ENCODE measurements at regions not wholly inside any gene's neighbourhood (a gene's known extent, or its start where the extent isn't known, plus 50 kb on each side); places are given as distances from the start of the nearest gene placed in this dataset.
"Not testable (repeated sequence)": the region's sequence is repeated elsewhere in the genome, so short reads cannot be mapped to it uniquely, and the experiment has no call there.

DNA sequence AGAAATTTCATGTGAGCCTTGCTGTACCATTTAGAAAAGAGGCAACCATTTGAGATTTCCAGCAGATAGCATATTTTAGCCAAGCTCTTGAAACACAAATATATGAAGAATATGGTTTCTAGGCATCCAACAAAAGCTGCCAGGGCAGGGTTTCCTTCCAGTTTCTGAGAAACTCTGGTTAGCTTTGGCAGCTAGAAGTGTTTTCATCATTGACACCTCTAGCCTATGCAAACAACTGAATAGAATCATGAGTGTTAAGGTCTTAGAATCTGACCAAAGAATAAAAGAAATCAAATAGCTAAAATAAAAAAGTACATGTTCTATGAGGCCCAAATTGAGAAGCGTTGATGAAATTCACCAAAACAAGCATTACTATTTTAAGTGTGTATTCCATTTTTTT, 188.1 kb downstream of the TMEM167A start:
- DNase-seq (ENCODE audit: low spot score) = no peak

DNA sequence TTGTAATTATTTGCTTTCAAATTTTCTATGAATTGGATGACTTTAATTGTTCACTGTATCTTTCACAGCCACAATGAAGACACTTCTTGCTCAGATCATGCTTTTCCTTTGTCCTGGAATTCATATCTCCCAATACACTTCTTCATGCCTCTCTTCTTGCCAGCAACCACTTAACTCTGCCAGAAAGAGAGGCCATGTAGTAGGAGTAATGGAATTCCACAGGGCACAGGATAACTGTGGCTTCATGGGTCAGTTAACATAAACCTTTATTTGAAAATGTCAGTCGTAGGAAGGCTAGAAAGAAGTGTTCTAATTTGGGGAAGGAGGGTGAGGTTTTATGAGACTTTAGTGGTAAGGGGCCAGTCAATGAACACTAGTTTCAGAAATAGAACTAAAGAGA, 190.3 kb downstream of the TMEM167A start:
- DNase-seq (ENCODE audit: low spot score) = no peak

DNA sequence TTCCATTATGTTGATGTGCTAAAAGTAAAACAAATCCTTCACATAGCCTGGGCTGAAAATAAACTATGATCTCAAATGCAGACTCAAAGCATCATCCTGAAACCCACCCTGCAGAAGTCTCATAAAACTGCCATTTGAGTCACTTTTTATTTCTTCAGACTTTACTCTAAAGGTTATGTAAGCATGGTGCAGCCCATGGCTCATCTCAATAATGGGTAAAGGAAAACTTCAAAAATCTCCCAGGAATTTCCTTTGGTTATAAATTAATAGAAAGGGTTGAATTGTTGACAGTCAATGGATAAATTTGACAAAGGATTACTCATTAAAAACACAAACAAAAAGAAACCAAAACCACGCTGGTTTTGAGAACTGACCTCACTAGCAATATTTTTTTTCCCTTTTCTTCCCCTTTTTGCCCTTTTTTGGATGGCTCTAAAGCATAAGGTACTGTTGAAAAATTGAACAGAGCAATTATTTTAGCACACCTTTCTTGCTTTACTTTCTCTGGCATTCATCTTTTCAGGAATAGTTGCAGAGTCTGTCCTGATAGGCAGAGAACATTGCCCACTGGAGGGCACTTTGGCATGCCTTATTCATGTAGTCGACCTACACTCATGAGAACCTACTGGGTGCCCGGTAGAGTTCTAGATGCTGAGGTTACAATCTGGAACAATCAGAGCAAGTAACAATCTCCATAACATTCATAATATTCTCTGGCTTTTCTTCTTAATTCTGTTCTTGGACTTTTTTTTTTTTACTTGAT, 191.4 kb downstream of the TMEM167A start:
- peak; percentile 37 for DNase-seq (ENCODE audit: low spot score)

DNA sequence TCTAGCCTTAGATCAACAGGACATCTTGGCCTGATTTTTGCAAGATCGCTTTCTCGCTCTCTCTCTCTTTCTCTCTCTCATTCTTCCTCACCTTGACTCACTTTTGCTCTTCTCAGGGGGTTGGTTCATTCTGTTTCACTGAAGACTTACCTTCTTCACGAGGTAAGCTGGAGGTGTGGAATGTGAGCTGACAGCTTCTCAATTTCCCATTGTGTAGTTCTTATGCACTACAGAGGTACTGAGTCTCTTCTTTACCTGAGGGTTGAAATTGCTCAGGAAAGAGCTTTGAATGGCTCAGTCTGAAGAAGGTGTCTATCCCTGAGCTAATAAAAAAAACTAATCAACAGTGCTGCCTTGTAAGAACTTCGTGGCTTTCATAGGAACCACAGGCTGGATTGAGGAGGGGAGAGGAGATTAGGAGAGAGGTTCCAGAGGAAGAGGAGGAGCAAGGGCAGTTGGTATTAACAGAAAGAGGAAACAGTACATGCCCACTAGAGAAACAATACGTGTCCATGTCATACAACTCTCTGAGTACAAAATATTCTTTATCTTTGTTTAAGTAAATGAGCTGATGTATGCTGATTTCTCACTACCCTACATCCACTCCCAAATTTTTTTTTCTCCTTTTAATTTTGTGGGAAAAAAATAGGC, 192.2 kb downstream of the TMEM167A start:
- DNase-seq (ENCODE audit: low spot score) = no peak

DNA sequence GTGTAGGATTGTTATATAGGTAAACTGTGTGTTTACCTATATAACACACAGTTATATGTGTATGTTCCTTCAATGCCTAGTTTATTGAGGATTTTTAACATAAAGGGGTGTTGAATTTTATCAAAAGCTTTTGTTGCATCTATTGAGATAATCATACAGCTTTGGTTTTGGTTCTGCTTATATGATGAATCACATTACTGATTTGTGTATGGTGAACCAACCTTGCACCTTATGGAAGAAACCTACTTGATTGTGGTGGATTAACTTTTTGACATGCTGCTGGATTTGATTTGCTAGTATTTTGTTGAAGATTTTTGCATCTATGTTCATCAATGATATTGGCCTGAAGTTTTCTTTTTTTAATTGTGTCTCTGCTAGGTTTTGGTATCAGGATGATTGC, 194.9 kb downstream of the TMEM167A start:
- no peak for DNase-seq (ENCODE audit: low spot score)

DNA sequence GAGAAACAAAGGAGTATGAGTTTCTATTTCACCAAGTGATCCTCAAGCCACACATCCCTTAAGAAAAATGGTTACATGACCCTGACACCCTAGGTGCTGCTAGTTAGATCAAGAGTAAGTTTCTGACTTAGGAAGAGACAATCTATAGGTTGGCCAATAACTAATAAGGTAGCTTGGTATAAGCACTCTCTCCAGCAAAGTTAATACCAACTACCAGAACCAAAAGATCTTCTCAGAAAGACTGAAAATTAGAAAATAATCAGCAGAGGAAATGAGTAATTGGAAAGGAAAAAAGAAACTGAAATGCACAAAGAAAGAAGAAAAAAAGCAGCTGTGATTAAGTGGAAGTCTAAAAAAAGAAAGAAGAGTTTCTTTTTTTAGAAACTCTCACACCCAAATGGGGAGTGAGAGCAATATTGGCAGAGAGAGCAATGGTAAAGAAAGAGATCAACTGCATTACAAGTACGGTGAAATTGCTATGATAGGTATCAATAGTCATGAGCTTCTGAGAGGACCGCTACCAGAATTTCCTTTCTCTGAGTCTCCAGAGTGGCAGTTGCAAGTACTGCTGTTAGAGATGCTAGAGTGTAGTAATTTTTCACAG, 195.5 kb downstream of the TMEM167A start:
- DNase-seq (ENCODE audit: low spot score) = no peak

DNA sequence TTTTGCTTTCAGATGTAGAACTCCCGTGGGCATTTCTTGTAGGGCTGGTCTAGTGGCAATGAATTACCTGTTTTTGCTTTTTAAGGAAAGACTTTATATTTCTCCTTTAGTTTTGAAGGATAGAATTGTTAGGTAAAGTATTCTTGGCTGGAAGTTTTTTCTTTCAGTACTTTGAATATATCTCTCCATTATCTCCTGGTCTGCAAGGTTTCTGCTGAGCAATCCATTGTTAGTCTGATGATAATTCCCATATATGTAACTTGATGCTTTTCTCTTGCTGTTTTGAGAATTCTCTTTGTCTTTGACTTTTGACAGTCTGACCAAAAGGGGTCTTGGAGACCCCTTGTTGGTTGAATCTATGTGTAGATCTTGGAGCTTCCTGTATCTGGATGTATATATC, 198.1 kb downstream of the TMEM167A start:
- DNase-seq (ENCODE audit: low spot score) = no peak

DNA sequence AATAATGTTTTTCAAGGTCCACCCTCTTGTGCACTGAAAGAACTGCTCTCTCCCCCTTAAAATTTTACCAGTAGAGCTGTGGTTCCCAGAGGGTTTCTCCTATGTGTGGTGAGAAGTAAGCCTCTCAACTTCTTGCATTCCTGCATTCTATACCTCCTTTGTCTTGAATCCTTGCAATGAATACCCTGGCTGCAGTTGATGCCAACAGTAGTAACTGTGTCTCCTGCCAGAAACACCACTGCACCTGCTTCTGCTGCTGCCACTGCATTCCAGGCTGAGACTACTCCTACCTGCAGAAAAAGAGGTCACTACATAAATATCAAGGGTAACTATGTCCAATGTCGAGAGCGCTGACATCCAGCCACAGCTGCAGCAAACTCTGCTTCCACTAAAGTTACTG, 203.7 kb downstream of the TMEM167A start:
- DNase-seq (ENCODE audit: low spot score) = no peak

DNA sequence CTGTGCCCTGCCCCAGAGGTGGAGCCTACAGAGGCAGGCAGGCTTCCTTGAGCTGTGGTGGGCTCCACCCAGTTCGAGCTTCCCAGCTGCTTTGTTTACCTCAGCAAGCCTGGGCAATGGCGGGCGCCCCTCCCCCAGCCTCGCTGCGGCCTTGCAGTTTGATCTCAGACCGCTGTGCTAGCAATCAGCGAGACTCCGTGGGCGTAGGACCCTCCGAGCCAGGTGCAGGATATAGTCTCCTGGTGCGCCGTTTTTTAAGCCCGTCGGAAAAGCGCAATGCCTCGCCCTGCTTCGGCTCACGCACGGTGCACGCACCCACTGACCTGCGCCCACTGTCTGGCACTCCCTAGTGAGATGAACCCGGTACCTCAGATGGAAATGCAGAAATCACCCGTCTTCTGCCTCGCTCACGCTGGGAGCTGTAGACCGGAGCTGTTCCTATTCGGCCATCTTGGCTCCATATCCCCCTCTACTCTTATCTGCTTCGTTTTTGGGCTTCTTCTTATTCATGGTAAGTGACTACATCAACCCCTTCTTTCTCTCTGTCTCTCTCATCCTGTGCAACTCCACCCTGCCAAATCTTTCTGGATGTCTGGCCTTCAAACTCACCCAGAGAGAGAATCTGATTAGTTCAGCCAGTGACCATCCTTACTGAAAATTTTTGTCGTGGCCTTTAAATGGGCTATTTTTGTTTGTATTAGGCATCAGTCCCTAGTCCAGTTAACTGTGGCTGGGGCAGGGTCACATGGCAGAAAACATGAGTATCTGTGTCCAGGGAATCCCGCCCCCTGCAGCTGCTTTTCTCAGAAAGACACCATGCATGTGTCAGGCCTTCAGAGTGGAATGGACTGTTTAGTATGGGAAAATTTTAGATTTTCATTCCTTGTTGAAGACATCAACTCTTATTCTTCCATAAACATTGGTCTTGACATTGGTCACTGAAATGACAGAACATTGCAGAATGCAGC, 204.6 kb downstream of the TMEM167A start:
- not testable (repeated sequence) for DNase-seq (ENCODE audit: low spot score)

DNA sequence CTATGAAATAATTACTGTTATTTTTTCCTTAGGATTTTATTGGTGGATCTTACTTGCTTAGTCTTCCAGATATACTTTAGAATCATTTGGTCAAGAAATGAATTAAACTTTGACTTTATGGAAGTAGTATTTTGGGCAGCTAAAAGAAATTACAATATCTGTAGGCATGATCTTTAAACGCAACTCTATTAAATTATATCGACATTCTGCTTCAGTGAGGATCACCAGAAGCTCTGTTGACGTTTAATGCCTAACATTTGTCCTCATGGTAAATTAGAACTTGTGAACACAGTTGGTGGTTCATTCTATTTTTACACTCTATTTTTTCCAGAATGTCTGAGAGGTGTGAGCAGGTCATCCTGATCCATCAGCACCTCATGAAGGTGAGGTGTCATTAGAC, 211.6 kb downstream of the TMEM167A start:
- no peak for DNase-seq (ENCODE audit: low spot score)

DNA sequence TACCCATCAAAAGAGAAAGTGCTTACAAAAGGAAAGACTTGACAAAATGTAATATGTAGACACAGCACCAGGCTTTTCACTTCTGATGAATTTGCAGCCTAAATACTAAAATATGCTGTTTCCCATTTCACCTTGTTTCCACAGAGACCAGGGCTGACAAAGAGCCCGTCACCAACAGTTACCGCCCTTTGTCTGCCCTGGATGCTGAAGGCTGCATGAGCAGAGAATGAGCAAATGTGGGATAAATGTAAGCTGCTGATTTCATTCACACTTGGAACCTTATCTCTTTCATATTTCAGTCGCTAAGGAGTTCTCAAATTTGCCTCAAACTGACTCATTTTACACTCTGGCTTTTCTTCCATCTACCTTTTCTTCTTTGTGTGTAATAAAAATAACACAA, 213.9 kb downstream of the TMEM167A start:
- DNase-seq (ENCODE audit: low spot score) = no peak

DNA sequence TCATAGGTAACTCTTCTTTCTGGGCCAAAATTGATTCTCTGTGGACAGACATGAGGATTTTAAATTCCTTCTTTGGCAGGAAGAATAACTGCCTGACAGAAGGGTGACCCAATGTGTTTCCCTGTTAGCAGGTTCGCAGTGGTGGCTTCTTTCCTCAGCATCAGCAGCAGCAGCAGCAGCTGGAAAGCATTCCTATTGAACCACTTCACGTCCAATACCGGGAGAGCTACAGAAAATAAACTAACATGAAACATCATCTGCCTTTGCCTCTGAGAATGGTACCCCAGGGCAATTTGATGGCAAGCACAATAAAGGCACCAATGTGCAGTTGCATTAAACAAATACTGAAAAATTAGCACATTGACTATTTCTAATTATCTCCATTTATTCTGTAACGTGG, 214.5 kb downstream of the TMEM167A start:
- DNase-seq (ENCODE audit: low spot score) = no peak

DNA sequence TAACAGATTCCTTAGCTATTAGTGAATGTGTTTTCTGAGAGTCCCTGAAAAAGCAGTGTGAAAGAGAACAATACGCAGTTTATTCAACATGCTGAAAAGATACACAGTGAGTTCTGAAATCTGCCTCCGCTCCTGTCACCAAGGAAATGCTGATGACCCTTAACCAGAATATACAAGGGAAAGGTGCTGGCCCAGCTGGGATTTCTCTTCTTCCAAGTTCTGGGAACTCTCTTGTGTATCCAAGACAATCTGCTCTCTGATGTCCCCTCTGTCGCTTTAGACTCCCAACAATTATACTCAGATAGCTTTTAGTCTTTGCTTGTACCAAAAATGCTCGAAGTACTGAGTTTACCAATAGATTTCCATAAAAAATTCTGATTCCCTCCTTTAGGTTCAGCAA, 214.9 kb downstream of the TMEM167A start:
- peak; percentile 47 for DNase-seq (ENCODE audit: low spot score)

DNA sequence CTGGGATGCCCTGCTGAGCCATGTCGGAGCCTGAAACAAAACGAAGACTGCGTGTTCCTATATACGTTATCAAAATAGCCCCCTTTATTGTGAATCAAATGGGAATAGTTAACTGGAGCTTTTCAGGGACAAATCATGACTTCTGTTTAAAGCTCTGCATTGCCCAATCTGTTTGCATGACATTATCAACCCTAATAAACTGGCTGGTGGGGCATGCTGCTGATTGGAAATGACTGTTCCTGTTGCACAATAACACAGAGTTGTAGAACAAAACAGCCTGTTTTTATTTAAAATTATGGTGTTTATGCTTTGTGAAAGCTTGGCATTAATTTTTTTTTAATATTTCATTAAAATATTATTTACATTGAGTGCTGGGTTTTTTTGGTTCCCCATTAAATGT, 215.5 kb downstream of the TMEM167A start:
- DNase-seq (ENCODE audit: low spot score) = no peak

DNA sequence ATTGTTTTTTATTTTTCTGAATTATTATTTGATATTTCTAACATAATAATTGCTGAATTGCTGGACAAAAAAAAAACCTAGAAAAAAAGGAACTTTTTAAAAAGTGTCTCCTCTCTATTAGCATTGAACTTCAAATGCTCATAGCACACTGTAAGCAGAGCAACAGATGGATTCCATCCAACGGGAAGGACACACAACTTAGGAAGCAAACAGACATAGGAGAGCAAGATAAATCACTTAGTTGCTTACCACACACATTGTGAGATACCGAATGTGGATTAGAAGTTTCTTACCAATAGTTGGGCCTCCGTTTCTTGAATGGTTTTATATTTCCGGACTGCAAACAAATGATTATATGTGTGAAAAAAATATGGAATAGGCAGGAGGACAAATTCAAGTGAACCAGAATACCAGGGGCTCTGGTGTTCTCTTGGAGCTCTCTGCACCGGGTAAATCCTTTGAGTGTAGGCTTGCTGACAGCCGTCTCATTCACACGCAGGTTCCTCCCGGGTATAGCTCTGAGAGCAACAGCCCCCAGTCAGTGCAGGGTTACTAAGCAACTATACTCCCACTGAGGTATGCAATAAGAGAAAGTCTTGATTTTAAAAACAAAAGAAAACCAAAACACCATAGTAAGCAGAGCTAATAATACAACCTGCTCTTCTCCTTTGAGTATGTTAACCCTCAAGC, 217.6 kb downstream of the TMEM167A start:
- no peak for DNase-seq (ENCODE audit: low spot score)

DNA sequence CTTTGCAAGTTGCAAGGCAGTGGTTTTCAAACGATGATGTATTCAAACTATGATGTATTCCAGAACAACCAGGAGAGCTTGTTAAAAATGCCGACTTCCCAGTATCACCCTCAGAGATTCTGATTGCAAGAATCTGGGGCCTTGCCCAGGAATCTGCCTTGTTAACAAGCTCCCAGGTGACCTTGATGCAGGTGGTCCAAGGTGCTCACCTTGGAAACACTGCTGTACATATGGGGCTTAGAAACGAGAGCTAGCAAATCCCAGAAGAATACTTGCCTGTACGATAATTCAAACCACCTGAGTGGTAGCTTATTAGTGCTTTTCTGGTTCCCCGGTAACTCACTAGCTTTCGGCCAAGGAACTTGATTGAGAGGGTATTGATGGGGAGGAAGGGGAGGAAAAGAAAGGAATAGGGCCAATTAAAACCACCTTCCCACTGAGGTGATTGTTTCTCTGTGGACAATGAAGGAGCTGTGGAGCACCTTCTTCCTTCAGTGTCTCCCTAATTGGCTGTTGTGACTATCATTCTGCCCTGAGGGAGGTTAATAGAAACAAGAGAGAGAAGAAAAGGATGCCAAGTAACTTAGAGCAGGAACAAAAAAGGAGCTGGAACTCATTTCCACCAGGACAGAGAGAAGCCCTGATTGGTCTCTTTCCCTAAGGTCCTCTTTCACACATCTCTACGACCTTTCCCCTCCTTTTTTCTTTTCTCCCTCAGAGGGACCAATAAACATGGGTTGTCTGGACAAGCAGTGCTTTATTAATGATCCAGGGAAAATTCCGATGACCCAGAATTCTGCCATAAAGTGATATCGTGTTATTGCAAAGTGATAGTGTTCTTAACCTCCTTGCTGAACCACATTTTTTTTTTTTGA, 218.8 kb downstream of the TMEM167A start:
- peak; percentile 29 for DNase-seq (ENCODE audit: low spot score)

DNA sequence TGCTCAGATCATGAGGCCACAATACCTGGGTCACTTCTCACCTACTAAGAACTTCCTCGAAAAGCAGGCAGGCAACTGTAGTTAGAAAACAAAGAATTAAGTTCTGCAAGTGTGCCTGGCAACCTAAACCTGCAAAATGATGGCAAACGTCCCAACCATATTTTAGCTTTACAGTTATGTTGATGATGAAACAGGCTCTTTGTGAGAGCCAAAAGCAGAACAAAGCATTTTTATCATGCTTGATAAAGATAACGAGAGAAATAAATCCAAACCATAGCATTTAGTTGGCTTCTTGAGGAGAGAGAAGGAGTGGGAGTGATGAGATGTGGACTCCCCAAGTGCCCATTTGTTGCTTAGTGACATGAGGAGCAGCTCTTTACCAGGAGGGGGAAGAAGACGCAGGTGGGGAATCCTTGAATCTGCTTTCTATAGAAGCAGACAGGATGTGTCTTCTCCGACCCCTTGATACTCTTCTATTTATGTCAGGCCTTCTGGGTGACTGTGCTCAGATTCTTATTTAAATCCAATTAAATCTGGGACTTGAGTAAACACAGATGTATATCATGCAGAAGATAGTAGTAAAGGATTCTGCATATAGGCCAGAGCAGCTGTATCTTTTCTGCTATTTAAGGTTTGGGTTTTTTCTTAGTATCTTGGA, 221.2 kb downstream of the TMEM167A start:
- no peak for DNase-seq (ENCODE audit: low spot score)

DNA sequence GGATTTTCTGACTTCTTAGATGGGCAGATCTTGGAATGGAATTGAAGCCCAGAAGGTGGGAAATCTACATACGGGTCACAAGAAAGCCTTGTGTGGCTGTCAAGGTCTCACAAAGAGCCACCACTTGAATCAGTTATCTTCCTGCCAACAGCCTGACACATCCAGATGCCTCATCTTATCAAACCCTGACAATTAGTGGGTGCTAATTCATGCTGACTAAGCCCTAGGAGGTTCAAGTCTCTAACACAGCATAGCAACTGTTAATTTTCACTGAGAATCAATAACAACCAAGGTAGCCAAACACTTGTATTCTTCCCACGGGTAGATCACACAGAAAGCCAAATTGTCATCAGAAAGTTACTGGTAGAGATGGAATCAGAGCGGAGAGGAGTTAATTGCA, 222.2 kb downstream of the TMEM167A start:
- no peak for DNase-seq (ENCODE audit: low spot score)

DNA sequence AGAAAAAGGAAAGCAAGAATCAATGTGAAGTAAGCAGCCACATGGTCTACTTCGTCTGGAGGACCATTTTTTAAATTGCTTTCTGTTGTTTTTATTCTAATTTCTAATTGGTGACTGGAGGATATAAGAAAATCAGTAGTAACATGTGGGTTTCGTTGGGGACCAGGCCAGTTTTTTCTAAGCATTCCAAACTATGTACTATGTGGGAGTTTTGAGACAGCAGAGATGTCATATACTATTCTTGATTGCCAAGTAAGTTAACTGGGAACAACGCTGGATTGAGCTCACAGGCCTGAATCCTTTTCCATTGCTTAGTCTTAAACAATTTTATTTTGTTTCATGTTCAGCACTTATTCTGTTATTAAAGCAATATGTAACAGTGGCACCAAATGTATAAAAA, 225.7 kb downstream of the TMEM167A start:
- no peak for DNase-seq (ENCODE audit: low spot score)

DNA sequence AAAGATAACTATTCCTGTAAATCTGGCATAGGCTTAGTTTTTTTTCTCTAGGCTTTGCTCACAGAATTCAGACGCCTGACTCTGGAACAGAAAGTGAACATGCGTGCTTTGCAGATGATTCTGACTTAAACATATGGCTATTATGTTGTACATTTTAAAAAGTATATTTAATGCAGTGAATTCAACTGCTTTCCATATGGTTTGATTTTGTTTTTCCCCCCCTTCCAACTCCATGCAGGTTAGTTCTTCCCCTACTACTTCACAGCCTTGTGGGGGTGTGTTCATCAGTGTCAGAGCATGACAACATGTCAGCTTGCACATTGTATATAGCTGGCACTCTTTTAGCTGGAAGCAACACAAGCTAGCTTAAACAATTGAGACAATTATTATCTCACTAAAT, 226.8 kb downstream of the TMEM167A start:
- DNase-seq (ENCODE audit: low spot score) = no peak

Data from globus pallidus (tissue), 1 donor.